GM18517 (cell line): ENCODE measurements at regions not wholly inside any gene's neighbourhood (a gene's known extent, or its start where the extent isn't known, plus 50 kb on each side); places are given as distances from the start of the nearest gene placed in this dataset.
"Not testable (repeated sequence)": the region's sequence is repeated elsewhere in the genome, so short reads cannot be mapped to it uniquely, and the experiment has no call there.

Experiments
- ATAC-seq: cut with Tn5 transposase; IDR thresholded peaks from one replicate; pipeline ENCODE4 v1.9.1; 2021; ENCODE audit warnings: mild to moderate bottlenecking, moderate library complexity; ENCODE audit not compliant: unreplicated experiment

GRCh38 chr4:77220828-77221613 lies 64.0 kb downstream of the CCNG2 start:
- no peak for ATAC-seq

GRCh38 chr4:77225022-77225421 lies 68.0 kb downstream of the CCNG2 start:
- ATAC-seq: no peak

- ATAC-seq: no peak
Measured at GRCh38 chr4:77226939-77227705, 70.1 kb downstream of the CCNG2 start.

- no peak for ATAC-seq
Measured at GRCh38 chr4:77229433-77229832, 72.4 kb downstream of the CCNG2 start.

GRCh38 chr4:77232653-77233052 lies 75.6 kb downstream of the CCNG2 start:
- no peak for ATAC-seq

GRCh38 chr4:77235289-77235854 lies 78.4 kb downstream of the CCNG2 start:
- ATAC-seq: peak; percentile 71

- no peak for ATAC-seq
Measured at GRCh38 chr4:77236806-77237205, 79.8 kb downstream of the CCNG2 start.

GRCh38 chr4:77240469-77241066 lies 83.6 kb downstream of the CCNG2 start:
- ATAC-seq: peak; percentile 68

- ATAC-seq: no peak
Measured at GRCh38 chr4:77248805-77249204, 91.8 kb downstream of the CCNG2 start.

- ATAC-seq: no peak
Measured at GRCh38 chr4:77251751-77252150, 94.7 kb downstream of the CCNG2 start.

GRCh38 chr4:77263247-77263646 lies 106.2 kb downstream of the CCNG2 start:
- no peak for ATAC-seq

- ATAC-seq: not testable (repeated sequence)
Measured at GRCh38 chr4:77263976-77264375, 107.0 kb downstream of the CCNG2 start.

- no peak for ATAC-seq
Measured at GRCh38 chr4:77264826-77265225, 107.8 kb downstream of the CCNG2 start.

- no peak for ATAC-seq
Measured at GRCh38 chr4:77268108-77268507, 111.1 kb downstream of the CCNG2 start.

- ATAC-seq: no peak
Measured at GRCh38 chr4:77269505-77269904, 112.5 kb downstream of the CCNG2 start.

GRCh38 chr4:77273412-77273811 lies 116.4 kb downstream of the CCNG2 start:
- no peak for ATAC-seq

- ATAC-seq: not testable (repeated sequence)
Measured at GRCh38 chr4:77279114-77279513, 122.1 kb downstream of the CCNG2 start.

GRCh38 chr4:77282305-77282704 lies 125.3 kb downstream of the CCNG2 start:
- no peak for ATAC-seq

- ATAC-seq: no peak
Measured at GRCh38 chr4:77284036-77284435, 127.0 kb downstream of the CCNG2 start.

GRCh38 chr4:77286906-77287305 lies 129.9 kb downstream of the CCNG2 start:
- ATAC-seq: no peak

GRCh38 chr4:77293426-77293825 lies 136.4 kb downstream of the CCNG2 start:
- ATAC-seq: no peak
